HepG2 (cell line): ENCODE measurements at regions not wholly inside any gene's neighbourhood (a gene's known extent, or its start where the extent isn't known, plus 50 kb on each side); places are given as distances from the start of the nearest gene placed in this dataset.

ENCODE experiments used
- ATAC-seq: fragments of 200-7000 bp; cut with Tn5 transposase; 3 replicates; pipeline ENCODE4 v1.9.1; 2020; ENCODE audit warnings: mild to moderate bottlenecking, moderate library complexity
- BruUV-seq: library from RNA; stranded (reverse); fragments of 400-500 nt; replicated peaks from 2 replicates; lab custom pipeline; 2021; lab: Mats Ljungman, UMichigan
- CTCF ChIA-PET: fragments of 300-600 bp; formaldehyde crosslinking; extraction: SDS; loops from one replicate; lab custom pipeline; 2021; ENCODE audit warnings: low total read pairs, inconsistent platforms, low intra/inter-chr PET ratio; lab: Yijun Ruan, JAX
- POLR2A ChIA-PET: fragments of 350-600 bp; sonication (Branson Sonifier 250); formaldehyde crosslinking; loops from one replicate; lab custom pipeline; 2020; ENCODE audit warnings: antibody characterized with exemption, inconsistent platforms; lab: Yijun Ruan, JAX
- DNase-seq: peaks from one replicate; pipeline ENCODE4 v3.0.0-alpha.2; 2015; ENCODE audit warnings: low spot score
- FAIRE-seq: peaks from 3 replicates; lab custom pipeline; 2011; peaks lifted over from hg19 to GRCh38; lab: Jason Lieb, UNC
- H2AFZ ChIP-seq: one replicate; pipeline ENCODE4 v1.6.1; 2011; ENCODE audit warnings: low read length, inconsistent platforms
- H3K27ac ChIP-seq: fragments of 300-600 bp; 3 replicates; pipeline ENCODE4 v1.8.0; 2011; ENCODE audit warnings: mixed run types, mild to moderate bottlenecking, mixed read lengths, low read length, inconsistent platforms; ENCODE audit not compliant: insufficient read depth; ENCODE audit errors: extremely low read length
- H3K27me3 ChIP-seq, 2 experiments: fragments of 200-600 bp in 1 of 2; 2 replicates in 1 of 2; 3 replicates in 1 of 2; pipeline versions ENCODE4 v1.6.0 to v1.8.0; 2011; ENCODE audit warnings: low read length in 2 of 2, mild to moderate bottlenecking in 2 of 2, moderate library complexity in 2 of 2, inconsistent platforms in 1 of 2; ENCODE audit not compliant: insufficient read depth in 2 of 2, control insufficient read depth in 1 of 2
- H3K36me3 ChIP-seq, 2 experiments: fragments of 200-600 bp in 1 of 2; replicated peaks in 1 of 2; 2 replicates in 1 of 2; 3 replicates in 1 of 2; pipeline versions ENCODE4 v1.5.1 to v1.8.0; 2011; ENCODE audit warnings: low read length in 2 of 2, inconsistent platforms in 1 of 2; ENCODE audit not compliant: insufficient read depth in 2 of 2, control insufficient read depth in 1 of 2
- H3K4me1 ChIP-seq: 2 replicates; pipeline ENCODE4 v1.5.1; 2012; ENCODE audit warnings: low read length, inconsistent platforms; ENCODE audit not compliant: insufficient read depth
- H3K4me2 ChIP-seq: 2 replicates; pipeline ENCODE4 v1.6.0; 2011; ENCODE audit warnings: low read depth, low read length, inconsistent platforms
- H3K4me3 ChIP-seq, 3 experiments: fragments of 200-600 bp in 1 of 3; sonication (generic), shearing (Covaris generic) in 1 of 3; replicated peaks in 1 of 3; 2 replicates each; pipeline ENCODE4 v1.5.1; 2011 to 2016; ENCODE audit warnings: low read length in 3 of 3, inconsistent platforms in 2 of 3, low read depth in 2 of 3, mild to moderate bottlenecking in 2 of 3, control low read depth in 1 of 3, mixed read lengths in 1 of 3; ENCODE audit not compliant: insufficient read depth in 1 of 3
- H3K79me2 ChIP-seq: one replicate; pipeline ENCODE4 v1.6.1; 2011; ENCODE audit warnings: low read length, inconsistent platforms; ENCODE audit not compliant: insufficient read depth
- H3K9ac ChIP-seq: 2 replicates; pipeline ENCODE4 v1.6.0; 2011; ENCODE audit warnings: mild to moderate bottlenecking, low read depth, low read length, inconsistent platforms; ENCODE audit not compliant: insufficient read depth
- H3K9me3 ChIP-seq: 2 replicates; pipeline ENCODE4 v1.5.1; 2012; ENCODE audit warnings: mild to moderate bottlenecking, low read length
- H4K20me1 ChIP-seq: 2 replicates; pipeline ENCODE4 v1.6.0; 2011; ENCODE audit warnings: inconsistent platforms, mild to moderate bottlenecking, low read length, moderate library complexity; ENCODE audit not compliant: insufficient read depth
- ATF2 ChIP-seq: sonication (generic); formaldehyde crosslinking; IDR thresholded peaks from 2 replicates; pipeline ENCODE4 v1.4.0; 2020; ENCODE audit warnings: missing genetic modification reagents
- CREB1 ChIP-seq, 2 experiments: fragments of 450-650 bp in 1 of 2; IDR thresholded peaks; 2 replicates each; pipeline ENCODE4 v1.6.1; 2016 to 2017; ENCODE audit warnings: control low read depth in 1 of 2, mild to moderate bottlenecking in 1 of 2, missing compliant biosample characterization in 1 of 2, missing genetic modification characterization in 1 of 2
- DDIT3 ChIP-seq: sonication (generic); formaldehyde crosslinking; IDR thresholded peaks from 2 replicates; pipeline ENCODE4 v1.4.0; 2020; ENCODE audit warnings: mild to moderate bottlenecking, missing genetic modification reagents
- FOXP1 ChIP-seq, 2 experiments: fragments of 450-650 bp in 1 of 2; IDR thresholded peaks; 2 replicates each; pipeline ENCODE4 v1.6.1; 2017 to 2018; ENCODE audit warnings: antibody characterized with exemption in 1 of 2
- IKZF1 ChIP-seq: fragments of 450-650 bp; IDR thresholded peaks from 2 replicates; pipeline ENCODE4 v1.7.1; 2016
- MTF2 ChIP-seq: sonication (generic); formaldehyde crosslinking; IDR thresholded peaks from 2 replicates; pipeline ENCODE4 v1.5.0; 2020; ENCODE audit warnings: missing genetic modification reagents, borderline replicate concordance
- SNRNP70 ChIP-seq: fragments of 200-400 bp; formaldehyde crosslinking; IDR thresholded peaks from 2 replicates; pipeline ENCODE4 v1.6.1; 2017; ENCODE audit warnings: mild to moderate bottlenecking, low read depth, low read length, moderate library complexity
- STAT6 ChIP-seq: sonication (generic); formaldehyde crosslinking; IDR thresholded peaks from 2 replicates; pipeline ENCODE4 v1.4.0; 2020; ENCODE audit warnings: missing genetic modification reagents, mild to moderate bottlenecking, borderline replicate concordance
- ZBTB38 ChIP-seq: sonication (generic); formaldehyde crosslinking; IDR thresholded peaks from 2 replicates; pipeline ENCODE4 v1.5.1; 2020; ENCODE audit warnings: mild to moderate bottlenecking, missing genetic modification reagents
- ZC3H13 ChIP-seq: sonication (generic); formaldehyde crosslinking; IDR thresholded peaks from 2 replicates; pipeline ENCODE4 v1.8.1; 2023; ENCODE audit warnings: mild to moderate bottlenecking, missing genetic modification reagents, moderate library complexity
- ZNF296 ChIP-seq: sonication (generic); formaldehyde crosslinking; conservative IDR thresholded peaks from 2 replicates; pipeline ENCODE4 v1.5.0; 2020; ENCODE audit warnings: mild to moderate bottlenecking, missing genetic modification reagents
- ZNF781 ChIP-seq: sonication (generic); formaldehyde crosslinking; IDR thresholded peaks from 2 replicates; pipeline ENCODE4 v1.5.1; 2020; ENCODE audit warnings: borderline replicate concordance, mild to moderate bottlenecking, missing genetic modification reagents; ENCODE audit errors: not compliant biosample characterization
- WGBS: methylation state at CpG from one replicate; pipeline ENCODE4 v1.1.6; 2017; ENCODE audit warnings: low lambda C conversion rate; 5-methylcytosine and 5-hydroxymethylcytosine counted together
- in situ Hi-C: cut with HindIII; loops from 2 replicates; pipeline ENCODE4 v1.10.0; 2017; ENCODE audit warnings: low pct_unique_long_range_greater_than_20kb; ENCODE audit not compliant: extremely low pct_ligation_motif_present
- intact Hi-C: fragments of 100-400 bp; cut with micrococcal nuclease; formaldehyde crosslinking; loops from one replicate; pipeline ENCODE4 v1.10.0; 2022; ENCODE audit not compliant: unreplicated experiment
- TF ChIP-seq, protein P1 (sequence below): sonication (generic); formaldehyde crosslinking; IDR thresholded peaks from 2 replicates; pipeline ENCODE4 v1.5.0; 2020; ENCODE audit warnings: mild to moderate bottlenecking, missing genetic modification reagents, borderline replicate concordance

DNA sequence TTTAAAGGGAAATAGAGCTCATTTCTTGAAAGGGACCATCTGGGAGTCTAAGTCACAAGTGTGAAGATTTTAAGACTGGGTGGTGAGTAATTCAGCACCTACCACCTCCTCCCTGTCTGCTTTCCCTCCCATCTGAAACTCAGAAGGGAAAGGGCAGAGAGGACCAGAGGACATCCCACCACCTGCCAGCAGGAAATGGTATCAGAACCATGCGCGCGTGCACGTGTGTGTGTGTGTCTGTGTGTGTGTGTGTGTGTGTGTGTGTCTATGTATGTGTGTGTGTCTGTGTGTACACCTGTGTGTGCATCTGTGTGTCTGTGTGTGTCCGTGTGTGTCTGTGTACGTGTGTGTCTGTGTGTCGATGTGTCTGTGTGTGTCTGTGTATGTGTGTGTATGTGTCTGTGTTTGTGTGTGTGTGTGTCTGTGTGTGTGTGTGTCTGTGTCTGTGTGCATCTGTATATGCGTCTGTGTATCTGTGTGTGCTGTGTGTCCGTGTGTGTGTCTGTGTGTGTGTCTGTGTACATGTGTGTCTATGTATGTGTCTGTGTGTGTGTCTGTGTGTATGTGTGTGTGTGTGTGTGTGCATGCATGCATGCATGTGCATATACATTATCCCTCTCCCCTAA is 76.8 kb downstream of the ZFP36L2 start:
- Histone ChIP-seq H3K4me1 (peaks cover 68% of the 10 kb centered on the region), H3K4me3 (no peak overlapping the region), H3K27ac (no peak overlapping the region), H3K9ac (no peak overlapping the region), H2AFZ (no peak overlapping the region), H3K36me3 (no peaks in the 10 kb centered on the region), H3K9me3 (no peaks in the 10 kb centered on the region), H3K27me3 (no peaks in the 10 kb centered on the region), H3K79me2 (no peaks in the 10 kb centered on the region), H4K20me1 (no peaks in the 10 kb centered on the region), H3K4me2 (no peak overlapping the region)
- FAIRE-seq, result peak; percentile 51
- ChIA-PET CTCF (no interaction called here), POLR2A (interaction anchor here (1.3 to 1.5 kb wide), 2 partner anchors 18 to 77 kb away, joined by 3 to 5 read pairs; partner anchors contain the start of gene ZFP36L2)
- DNase-seq, result no peak
- no peak for ATAC-seq
- in situ Hi-C loops, result no loop called here
- intact Hi-C loops, result no loop called here
- no TSS peak for BruUV-seq
- WGBS, result 92% methylated on average over 9 of the region's 9 CpGs
- TF ChIP-seq, protein P1, sequence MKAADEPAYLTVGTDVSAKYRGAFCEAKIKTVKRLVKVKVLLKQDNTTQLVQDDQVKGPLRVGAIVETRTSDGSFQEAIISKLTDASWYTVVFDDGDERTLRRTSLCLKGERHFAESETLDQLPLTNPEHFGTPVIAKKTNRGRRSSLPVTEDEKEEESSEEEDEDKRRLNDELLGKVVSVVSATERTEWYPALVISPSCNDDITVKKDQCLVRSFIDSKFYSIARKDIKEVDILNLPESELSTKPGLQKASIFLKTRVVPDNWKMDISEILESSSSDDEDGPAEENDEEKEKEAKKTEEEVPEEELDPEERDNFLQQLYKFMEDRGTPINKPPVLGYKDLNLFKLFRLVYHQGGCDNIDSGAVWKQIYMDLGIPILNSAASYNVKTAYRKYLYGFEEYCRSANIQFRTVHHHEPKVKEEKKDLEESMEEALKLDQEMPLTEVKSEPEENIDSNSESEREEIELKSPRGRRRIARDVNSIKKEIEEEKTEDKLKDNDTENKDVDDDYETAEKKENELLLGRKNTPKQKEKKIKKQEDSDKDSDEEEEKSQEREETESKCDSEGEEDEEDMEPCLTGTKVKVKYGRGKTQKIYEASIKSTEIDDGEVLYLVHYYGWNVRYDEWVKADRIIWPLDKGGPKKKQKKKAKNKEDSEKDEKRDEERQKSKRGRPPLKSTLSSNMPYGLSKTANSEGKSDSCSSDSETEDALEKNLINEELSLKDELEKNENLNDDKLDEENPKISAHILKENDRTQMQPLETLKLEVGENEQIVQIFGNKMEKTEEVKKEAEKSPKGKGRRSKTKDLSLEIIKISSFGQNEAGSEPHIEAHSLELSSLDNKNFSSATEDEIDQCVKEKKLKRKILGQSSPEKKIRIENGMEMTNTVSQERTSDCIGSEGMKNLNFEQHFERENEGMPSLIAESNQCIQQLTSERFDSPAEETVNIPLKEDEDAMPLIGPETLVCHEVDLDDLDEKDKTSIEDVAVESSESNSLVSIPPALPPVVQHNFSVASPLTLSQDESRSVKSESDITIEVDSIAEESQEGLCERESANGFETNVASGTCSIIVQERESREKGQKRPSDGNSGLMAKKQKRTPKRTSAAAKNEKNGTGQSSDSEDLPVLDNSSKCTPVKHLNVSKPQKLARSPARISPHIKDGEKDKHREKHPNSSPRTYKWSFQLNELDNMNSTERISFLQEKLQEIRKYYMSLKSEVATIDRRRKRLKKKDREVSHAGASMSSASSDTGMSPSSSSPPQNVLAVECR (CRISPR knock-in tag), result 0 out of 2 replicates have a peak, but pooled peaks have one; percentile 9
- no peak for TF ChIP-seq ZNF781 (CRISPR knock-in tag)
- 0 out of 2 replicates have a peak, but pooled peaks have one; percentile 43 for TF ChIP-seq ZBTB38
- TF ChIP-seq ZC3H13 (CRISPR knock-in tag), result 0 out of 2 replicates have a peak, but pooled peaks have one; percentile 33
- TF ChIP-seq SNRNP70, result no peak
- TF ChIP-seq FOXP1 (IDR thresholded peaks at IDR 0.05), result peak; percentile 41; the same call in 1 of the 2 replicates
- TF ChIP-seq FOXP1 (CRISPR knock-in tag; IDR thresholded peaks at IDR 0.05), result no peak
- TF ChIP-seq ATF2 (CRISPR knock-in tag), result no peak
- no peak for TF ChIP-seq STAT6 (CRISPR knock-in tag)
- 0 out of 2 replicates have a peak, but pooled peaks have one; percentile 33 for TF ChIP-seq ZNF296 (CRISPR knock-in tag)
- no peak for TF ChIP-seq MTF2 (CRISPR knock-in tag)
- no peak for TF ChIP-seq CREB1 (IDR thresholded peaks at IDR 0.05)
- TF ChIP-seq CREB1 (CRISPR knock-in tag; IDR thresholded peaks at IDR 0.05), result no peak
- TF ChIP-seq DDIT3 (CRISPR knock-in tag), result no peak
- peak; percentile 95; the same call in 1 of the 2 replicates for TF ChIP-seq IKZF1
